Hepatocyte (in vitro differentiated cells): ENCODE measurements at regions not wholly inside any gene's neighbourhood (a gene's known extent, or its start where the extent isn't known, plus 50 kb on each side); places are given as distances from the start of the nearest gene placed in this dataset.
"Not testable (repeated sequence)": the region's sequence is repeated elsewhere in the genome, so short reads cannot be mapped to it uniquely, and the experiment has no call there.

Experiments
- DNase-seq: peaks from one replicate; pipeline ENCODE4 v3.0.0-alpha.2; 2016; ENCODE audit warnings: low spot score
- H2AFZ ChIP-seq: fragments of 200-600 bp; sonication (generic); 2 replicates; pipeline ENCODE4 v1.6.0; 2016; ENCODE audit warnings: antibody characterized with exemption, mild to moderate bottlenecking
- H3K27ac ChIP-seq: fragments of 200-600 bp; sonication (generic); 2 replicates; pipeline ENCODE4 v1.5.1; 2016; ENCODE audit warnings: mild to moderate bottlenecking
- H3K27me3 ChIP-seq: fragments of 200-600 bp; sonication (generic); 2 replicates; pipeline ENCODE4 v1.6.1; 2016
- H3K36me3 ChIP-seq: fragments of 200-600 bp; sonication (generic); replicated peaks from 2 replicates; pipeline ENCODE4 v1.5.1; 2016; ENCODE audit warnings: low read depth; ENCODE audit not compliant: insufficient read depth
- H3K4me1 ChIP-seq: fragments of 200-600 bp; sonication (generic); 2 replicates; pipeline ENCODE4 v1.5.1; 2016; ENCODE audit warnings: mild to moderate bottlenecking, moderate library complexity; ENCODE audit not compliant: insufficient read depth
- H3K4me2 ChIP-seq: fragments of 200-600 bp; sonication (generic); 2 replicates; pipeline ENCODE4 v1.6.0; 2016
- H3K4me3 ChIP-seq: fragments of 200-600 bp; sonication (generic); 2 replicates; pipeline ENCODE4 v1.5.1; 2016; ENCODE audit warnings: mild to moderate bottlenecking
- H3K79me2 ChIP-seq: fragments of 200-600 bp; sonication (generic); 2 replicates; pipeline ENCODE4 v1.6.0; 2017; ENCODE audit warnings: mild to moderate bottlenecking
- H3K9me2 ChIP-seq: fragments of 200-600 bp; sonication (generic); replicated peaks from 2 replicates; pipeline ENCODE4 v1.6.0; 2017; ENCODE audit warnings: mild to moderate bottlenecking; ENCODE audit not compliant: insufficient read depth
- H3K9me3 ChIP-seq: fragments of 200-600 bp; sonication (generic); 2 replicates; pipeline ENCODE4 v1.5.1; 2016; ENCODE audit warnings: low read depth, mild to moderate bottlenecking
- H4K20me1 ChIP-seq: fragments of 200-600 bp; sonication (generic); 2 replicates; pipeline ENCODE4 v1.6.0; 2016; ENCODE audit warnings: mild to moderate bottlenecking; ENCODE audit not compliant: insufficient read depth, poor library complexity, severe bottlenecking
- CTCF ChIP-seq: fragments of 200-600 bp; sonication (generic); IDR thresholded peaks from 2 replicates; pipeline ENCODE4 v1.5.1; 2016; ENCODE audit warnings: antibody characterized with exemption, mild to moderate bottlenecking; ENCODE audit not compliant: poor library complexity
- EZH2 ChIP-seq: fragments of 200-600 bp; sonication (generic); IDR thresholded peaks from 2 replicates; pipeline ENCODE4 v1.6.1; 2016; ENCODE audit warnings: antibody characterized with exemption, mild to moderate bottlenecking, borderline replicate concordance
- EZH2phosphoT487 ChIP-seq: fragments of 200-600 bp; sonication (generic); IDR thresholded peaks from one replicate; pipeline ENCODE4 v1.6.1; 2018; ENCODE audit warnings: antibody characterized with exemption, mild to moderate bottlenecking, low read depth, moderate library complexity; ENCODE audit not compliant: unreplicated experiment, severe bottlenecking
- WGBS: methylation state at CpG from one replicate; pipeline ENCODE4 v1.1.6; 2016; ENCODE audit warnings: low lambda C conversion rate; ENCODE audit errors: missing lambda C conversion rate; 5-methylcytosine and 5-hydroxymethylcytosine counted together

GRCh38 chr13:31543190-31543589 lies 196.1 kb upstream of the RXFP2 start:
- TF ChIP-seq EZH2 (no peak), EZH2phosphoT487 (no peak), CTCF (no peak)
- Histone ChIP-seq H3K27me3 (no peaks in the 10 kb centered on the region), H3K27ac (no peak overlapping the region), H3K9me3 (no peaks in the 10 kb centered on the region), H3K9me2 (no peaks in the 10 kb centered on the region), H2AFZ (no peak overlapping the region), H4K20me1 (no peaks in the 10 kb centered on the region), H3K4me2 (no peak overlapping the region), H3K4me3 (no peak overlapping the region), H3K36me3 (no peaks in the 10 kb centered on the region), H3K4me1 (no peaks in the 10 kb centered on the region), H3K79me2 (no peaks in the 10 kb centered on the region)
- no peak for DNase-seq

- Histone ChIP-seq H3K27me3 (no peaks in the 10 kb centered on the region), H2AFZ (no peak overlapping the region), H4K20me1 (no peaks in the 10 kb centered on the region), H3K79me2 (no peaks in the 10 kb centered on the region), H3K9me2 (no peaks in the 10 kb centered on the region), H3K4me2 (no peak overlapping the region), H3K27ac (no peak overlapping the region), H3K4me1 (no peaks in the 10 kb centered on the region), H3K9me3 (no peaks in the 10 kb centered on the region), H3K36me3 (no peaks in the 10 kb centered on the region), H3K4me3 (no peak overlapping the region)
- no peak for TF ChIP-seq CTCF
- no peak for TF ChIP-seq EZH2
- TF ChIP-seq EZH2phosphoT487 = no peak
- no peak for DNase-seq
- WGBS = 63% methylated on average over 3 of the region's 3 CpGs
These were observed 193.7 kb upstream of the RXFP2 start for GRCh38 chr13:31545616-31546015.

- WGBS = 88% methylated on average over 5 of the region's 5 CpGs
- Histone ChIP-seq H3K4me1 (no peaks in the 10 kb centered on the region), H3K9me2 (no peaks in the 10 kb centered on the region), H3K36me3 (no peaks in the 10 kb centered on the region), H3K9me3 (no peaks in the 10 kb centered on the region), H3K4me3 (no peak overlapping the region), H3K27ac (no peak overlapping the region), H3K79me2 (no peaks in the 10 kb centered on the region), H4K20me1 (no peaks in the 10 kb centered on the region), H3K27me3 (no peaks in the 10 kb centered on the region), H3K4me2 (no peak overlapping the region), H2AFZ (no peak overlapping the region)
- TF ChIP-seq EZH2 (no peak), EZH2phosphoT487 (no peak), CTCF (no peak)
- no peak for DNase-seq
These were observed 182.9 kb upstream of the RXFP2 start for GRCh38 chr13:31556376-31556775.

- H3K4me3 ChIP-seq, H3K9me3 ChIP-seq, H2AFZ ChIP-seq, H4K20me1 ChIP-seq, H3K4me2 ChIP-seq, H3K9me2 ChIP-seq, H3K36me3 ChIP-seq, H3K27me3 ChIP-seq, H3K27ac ChIP-seq, H3K79me2 ChIP-seq, DNase-seq: not testable (repeated sequence)
- WGBS = 96% methylated on average over 9 of the region's 9 CpGs
- peaks cover 14% of the 10 kb centered on the region for H3K4me1 ChIP-seq
These were observed 155.1 kb upstream of the RXFP2 start for GRCh38 chr13:31584221-31584620.
